Spleen (tissue), 11 donors: ENCODE measurements at regions not wholly inside any gene's neighbourhood (a gene's known extent, or its start where the extent isn't known, plus 50 kb on each side); places are given as distances from the start of the nearest gene placed in this dataset.

Experiments
- DNase-seq: peaks from one replicate; pipeline ENCODE4 v3.0.0-alpha.2; 2020
- H3K27ac ChIP-seq, 8 donors: fragments of 200-600 bp; sonication (generic) in 7 of 8; 1 replicate in 4 of 8; 2 replicates in 4 of 8; pipeline versions ENCODE4 v1.5.0 to v1.8.0; 2016 to 2021; ENCODE audit warnings: inconsistent platforms in 4 of 8, mild to moderate bottlenecking in 4 of 8, moderate library complexity in 1 of 8
- H3K27me3 ChIP-seq, 7 donors: fragments of 200-600 bp; sonication (generic) in 6 of 7; replicated peaks in 1 of 7; 1 replicate in 4 of 7; 2 replicates in 3 of 7; pipeline versions ENCODE4 v1.5.0 to v1.8.0; 2016 to 2021; ENCODE audit warnings: inconsistent platforms in 3 of 7, mild to moderate bottlenecking in 1 of 7
- H3K36me3 ChIP-seq, 6 donors: fragments of 200-600 bp; sonication (generic) in 5 of 6; 1 replicate in 4 of 6; 2 replicates in 2 of 6; pipeline versions ENCODE4 v1.5.0 to v1.8.0; 2016 to 2021; ENCODE audit warnings: inconsistent platforms in 2 of 6
- H3K4me1 ChIP-seq, 6 donors: fragments of 200-600 bp; sonication (generic) in 5 of 6; 1 replicate in 3 of 6; 2 replicates in 3 of 6; pipeline versions ENCODE4 v1.5.0 to v1.8.0; 2016 to 2021; ENCODE audit warnings: inconsistent platforms in 3 of 6
- H3K4me3 ChIP-seq, 8 donors: fragments of 200-600 bp; sonication (generic) in 7 of 8; 1 replicate in 4 of 8; 2 replicates in 4 of 8; pipeline versions ENCODE4 v1.5.0 to v1.8.0; 2016 to 2021; ENCODE audit warnings: inconsistent platforms in 4 of 8, mild to moderate bottlenecking in 4 of 8, moderate library complexity in 2 of 8
- H3K9me3 ChIP-seq, 8 donors: fragments of 200-600 bp; sonication (generic) in 7 of 8; 1 replicate in 4 of 8; 2 replicates in 4 of 8; pipeline versions ENCODE4 v1.5.0 to v1.8.0; 2016 to 2021; ENCODE audit warnings: inconsistent platforms in 4 of 8
- CTCF ChIP-seq, 11 experiments: fragments of 200-600 bp in 7 of 11; fragments of 450-650 bp in 4 of 11; sonication (generic) in 4 of 11; IDR thresholded peaks in 8 of 11; conservative IDR thresholded peaks in 3 of 11; 1 replicate in 7 of 11; 2 replicates in 4 of 11; pipeline versions ENCODE4 v1.4.0 to v1.8.0; 2016 to 2021; ENCODE audit warnings: antibody characterized with exemption in 11 of 11, inconsistent platforms in 4 of 11, mild to moderate bottlenecking in 1 of 11
- POLR2A ChIP-seq, 3 donors: fragments of 450-650 bp; IDR thresholded peaks; one replicate each; pipeline ENCODE4 v1.5.1; 2017; ENCODE audit warnings: antibody characterized with exemption in 3 of 3, mild to moderate bottlenecking in 1 of 3
- POLR2AphosphoS5 ChIP-seq, 3 donors: sonication (generic); formaldehyde crosslinking; IDR thresholded peaks; one replicate each; pipeline ENCODE4 v1.5.1; 2017; ENCODE audit warnings: antibody characterized with exemption in 3 of 3
- whole genome bisulfite sequencing, 5 donors: extraction: QIAGEN DNeasy Blood & Tissue Kit in 3 of 5; methylation state at CpG; one replicate each; pipeline versions ENCODE4 v1.1.5 to v1.1.7; 2013 to 2018; 5-methylcytosine and 5-hydroxymethylcytosine counted together
- intact Hi-C: fragments of 100-400 bp; cut with DNase I; formaldehyde crosslinking; loops from one replicate; pipeline ENCODE4 v1.15.0; 2023; ENCODE audit warnings: low total_unique reads
- donor health status: healthy with polysubstance abuse.
- donor health status: DM: no; HTN: no; CAD: no; lungs with moderate emphysema.
- donor health status: DM: no; HTN: no; CAD: no.
- donor health status: Bipolar disorder and iron deficiency.
- donor health status: healthy.
- donor health status: DM: no; HTN: no; CAD: no.
- donor health status: DM: yes; HTN: yes; CAD: no.

GRCh38 chr2:118687698-118688097, 159.8 kb downstream of the EN1 start:
- TF ChIP-seq POLR2A (IDR thresholded peaks at IDR 0.05), result no peak
- TF ChIP-seq CTCF (IDR thresholded peaks at IDR 0.05 in 8 of 11, conservative IDR thresholded peaks at IDR 0.05 in 3 of 11), result no peak
- TF ChIP-seq POLR2AphosphoS5 (IDR thresholded peaks at IDR 0.05), result no peak
- intact Hi-C loops, result no loop called here
- DNase-seq, result no peak
- Histone ChIP-seq H3K4me1 (no peaks in the 10 kb centered on the region), H3K27me3 (no peaks in the 10 kb centered on the region), H3K9me3 (peaks cover 0 to 20% (median 0%) of the 10 kb centered on the region in 8 donors), H3K36me3 (no peaks in the 10 kb centered on the region), H3K27ac (no peak overlapping the region), H3K4me3 (no peak overlapping the region)
- 46 to 84% (median 58%) methylated on average over 2 of the region's 2 CpGs for WGBS, 5 donors

DNA sequence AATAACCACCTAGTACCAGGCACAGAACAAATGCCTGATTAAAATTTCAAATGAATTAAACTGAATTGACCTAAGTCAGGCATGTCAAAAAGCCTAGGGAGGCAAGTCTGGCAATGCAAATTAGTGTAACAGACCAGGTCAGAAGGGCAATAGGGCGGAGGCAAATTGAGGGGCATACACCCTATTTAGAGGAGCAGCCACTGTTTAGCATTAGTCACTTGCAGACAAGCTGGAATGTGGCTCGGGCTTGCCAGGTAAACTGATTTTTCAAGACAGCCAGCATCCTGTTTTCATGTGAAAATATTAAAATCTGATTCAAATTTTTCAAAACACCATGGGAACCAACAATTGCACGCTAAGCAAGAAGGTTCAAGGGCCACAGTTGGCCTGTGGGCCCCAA, 160.3 kb downstream of the EN1 start:
- intact Hi-C loops, result no loop called here
- 61 to 70% (median 63%) methylated on average over 3 of the region's 3 CpGs for WGBS, 5 donors
- Histone ChIP-seq H3K27ac (no peak overlapping the region), H3K9me3 (peaks cover 0 to 19% (median 0%) of the 10 kb centered on the region in 8 donors), H3K36me3 (no peaks in the 10 kb centered on the region), H3K27me3 (no peaks in the 10 kb centered on the region), H3K4me3 (no peak overlapping the region), H3K4me1 (no peaks in the 10 kb centered on the region)
- no peak for DNase-seq
- TF ChIP-seq POLR2AphosphoS5 (IDR thresholded peaks at IDR 0.05), result no peak
- no peak for TF ChIP-seq CTCF (IDR thresholded peaks at IDR 0.05 in 8 of 11, conservative IDR thresholded peaks at IDR 0.05 in 3 of 11)
- no peak for TF ChIP-seq POLR2A (IDR thresholded peaks at IDR 0.05)

GRCh38 chr2:118686346-118686745, 161.1 kb downstream of the EN1 start:
- no peak for TF ChIP-seq CTCF (IDR thresholded peaks at IDR 0.05 in 8 of 11, conservative IDR thresholded peaks at IDR 0.05 in 3 of 11)
- no peak for TF ChIP-seq POLR2A (IDR thresholded peaks at IDR 0.05)
- no peak for TF ChIP-seq POLR2AphosphoS5 (IDR thresholded peaks at IDR 0.05)
- H3K36me3 ChIP-seq, result no peaks in the 10 kb centered on the region
- 73 to 94% (median 86%) methylated on average over 1 of the region's 1 CpG for WGBS, 5 donors
- intact Hi-C loops, result no loop called here
- H3K9me3 ChIP-seq, result peaks cover 0 to 14% (median 0%) of the 10 kb centered on the region in 8 donors
- no peaks in the 10 kb centered on the region for H3K27me3 ChIP-seq
- no peak overlapping the region for H3K27ac ChIP-seq
- no peak overlapping the region for H3K4me3 ChIP-seq
- H3K4me1 ChIP-seq, result no peaks in the 10 kb centered on the region
- DNase-seq, result no peak

- Histone ChIP-seq H3K36me3 (no peaks in the 10 kb centered on the region), H3K27me3 (no peaks in the 10 kb centered on the region), H3K27ac (no peak overlapping the region), H3K4me1 (no peaks in the 10 kb centered on the region), H3K9me3 (no peaks in the 10 kb centered on the region), H3K4me3 (no peak overlapping the region)
- DNase-seq, result no peak
- intact Hi-C loops, result no loop called here
- 77 to 94% (median 87%) methylated on average over 5 of the region's 5 CpGs for WGBS, 5 donors
- no peak for TF ChIP-seq POLR2A (IDR thresholded peaks at IDR 0.05)
- TF ChIP-seq POLR2AphosphoS5 (IDR thresholded peaks at IDR 0.05), result no peak
- no peak for TF ChIP-seq CTCF (IDR thresholded peaks at IDR 0.05 in 8 of 11, conservative IDR thresholded peaks at IDR 0.05 in 3 of 11)
Measured at GRCh38 chr2:118683460-118683859, 164.0 kb downstream of the EN1 start.
